WTC11 (cell line): ENCODE measurements at regions not wholly inside any gene's neighbourhood (a gene's known extent, or its start where the extent isn't known, plus 50 kb on each side); places are given as distances from the start of the nearest gene placed in this dataset.

Experiments
- ATAC-seq: fragments of 200-7000 bp; cut with Tn5 transposase; 2 replicates; pipeline ENCODE4 v1.10.0; 2021; ENCODE audit warnings: mild to moderate bottlenecking, moderate library complexity
- CTCF ChIA-PET: fragments of 300-600 bp; sonication (Branson Sonifier 250); formaldehyde crosslinking; loops from one replicate; lab custom pipeline; 2021; ENCODE audit warnings: antibody characterized with exemption; lab: Charles Lee
- POLR2A ChIA-PET: fragments of 350-600 bp; sonication (Branson Sonifier 250); formaldehyde crosslinking; loops from one replicate; lab custom pipeline; 2021; ENCODE audit warnings: antibody characterized with exemption; lab: Charles Lee
- DNase-seq: peaks from one replicate; pipeline ENCODE4 v3.0.0; 2021; ENCODE audit warnings: low spot score
- H3K27ac Mint-ChIP-seq: 2 replicates; pipeline ENCODE4 v1.8.0; 2021; ENCODE audit warnings: mixed read lengths
- H3K27me3 Mint-ChIP-seq: 2 replicates; pipeline ENCODE4 v1.8.0; 2021; ENCODE audit warnings: low read depth, mild to moderate bottlenecking, moderate library complexity, mixed read lengths
- H3K36me3 Mint-ChIP-seq: 2 replicates; pipeline ENCODE4 v1.8.0; 2021; ENCODE audit warnings: mixed read lengths
- H3K4me1 Mint-ChIP-seq: 2 replicates; pipeline ENCODE4 v1.8.0; 2022; ENCODE audit warnings: mixed read lengths
- H3K4me3 Mint-ChIP-seq: 2 replicates; pipeline ENCODE4 v1.8.0; 2021; ENCODE audit warnings: mild to moderate bottlenecking, moderate library complexity, mixed read lengths
- H3K9me3 Mint-ChIP-seq: 2 replicates; pipeline ENCODE4 v1.8.0; 2021; ENCODE audit warnings: mixed read lengths
- ETV6 ChIP-seq: sonication (generic); formaldehyde crosslinking; IDR thresholded peaks from 2 replicates; pipeline ENCODE4 v1.8.1; 2022; ENCODE audit warnings: mild to moderate bottlenecking, missing genetic modification reagents
- GRHL2 ChIP-seq: fragments of 250-450 bp; sonication (Bioruptor Pico); IDR thresholded peaks from 2 replicates; pipeline ENCODE4 v1.8.0; 2022; ENCODE audit warnings: mild to moderate bottlenecking, moderate library complexity; ENCODE audit not compliant: insufficient replicate concordance, severe bottlenecking
- GTF2I ChIP-seq: fragments of 250-450 bp; sonication (Bioruptor Pico); conservative IDR thresholded peaks from 2 replicates; pipeline ENCODE4 v1.4.0; 2021; ENCODE audit warnings: mild to moderate bottlenecking
- JUN ChIP-seq: sonication (generic); formaldehyde crosslinking; IDR thresholded peaks from 2 replicates; pipeline ENCODE4 v1.8.0; 2023; ENCODE audit warnings: mild to moderate bottlenecking, missing genetic modification reagents
- NFATC4 ChIP-seq: fragments of 250-450 bp; sonication (Bioruptor Pico); IDR thresholded peaks from 2 replicates; pipeline ENCODE4 v1.9.0; 2021; ENCODE audit warnings: mild to moderate bottlenecking
- SMAD3 ChIP-seq: sonication (generic); formaldehyde crosslinking; IDR thresholded peaks from 2 replicates; pipeline ENCODE4 v1.8.0; 2022; ENCODE audit warnings: missing genetic modification reagents, mild to moderate bottlenecking, borderline replicate concordance
- SOX15 ChIP-seq: fragments of 250-450 bp; sonication (Bioruptor Pico); IDR thresholded peaks from 2 replicates; pipeline ENCODE4 v1.9.0; 2021; ENCODE audit warnings: mild to moderate bottlenecking
- SP1 ChIP-seq: sonication (generic); formaldehyde crosslinking; conservative IDR thresholded peaks from 2 replicates; pipeline ENCODE4 v1.8.1; 2022; ENCODE audit warnings: missing genetic modification reagents
- TEAD4 ChIP-seq: sonication (generic); formaldehyde crosslinking; IDR thresholded peaks from 2 replicates; pipeline ENCODE4 v1.8.0; 2022; ENCODE audit warnings: mild to moderate bottlenecking, missing genetic modification reagents
- TP53 ChIP-seq: sonication (generic); formaldehyde crosslinking; IDR thresholded peaks from 2 replicates; pipeline ENCODE4 v1.8.1; 2023; ENCODE audit warnings: mild to moderate bottlenecking, missing genetic modification reagents
- TF ChIP-seq, protein P1 (sequence below): sonication (generic); formaldehyde crosslinking; IDR thresholded peaks from 2 replicates; pipeline ENCODE4 v1.8.0; 2023; ENCODE audit warnings: missing genetic modification reagents, mild to moderate bottlenecking, borderline replicate concordance
- TF ChIP-seq, protein P2 (sequence below): fragments of 250-450 bp; sonication (Bioruptor Pico); IDR thresholded peaks from 2 replicates; pipeline ENCODE4 v1.9.0; 2021; ENCODE audit warnings: mild to moderate bottlenecking, borderline replicate concordance
- TF ChIP-seq, protein P3 (sequence below): sonication (generic); formaldehyde crosslinking; IDR thresholded peaks from 2 replicates; pipeline ENCODE4 v1.8.0; 2022; ENCODE audit warnings: mild to moderate bottlenecking, missing genetic modification reagents
- TF ChIP-seq, protein P4 (sequence below): fragments of 250-450 bp; sonication (Bioruptor Pico); IDR thresholded peaks from 2 replicates; pipeline ENCODE4 v1.9.0; 2021; ENCODE audit warnings: mild to moderate bottlenecking
- TF ChIP-seq, protein P5 (sequence below): sonication (generic); formaldehyde crosslinking; IDR thresholded peaks from 2 replicates; pipeline ENCODE4 v1.8.1; 2023; ENCODE audit warnings: mild to moderate bottlenecking, missing genetic modification reagents, moderate library complexity
- TF ChIP-seq, protein P6 (sequence below): fragments of 250-450 bp; sonication (Bioruptor Pico); IDR thresholded peaks from 2 replicates; pipeline ENCODE4 v1.9.0; 2021; ENCODE audit warnings: moderate library complexity, mild to moderate bottlenecking, inconsistent platforms, borderline replicate concordance
- TF ChIP-seq, protein P7 (sequence below): sonication (generic); formaldehyde crosslinking; IDR thresholded peaks from 2 replicates; pipeline ENCODE4 v1.8.1; 2022; ENCODE audit warnings: missing genetic modification reagents, borderline replicate concordance
- TF ChIP-seq, protein P8 (sequence below): sonication (generic); formaldehyde crosslinking; IDR thresholded peaks from 2 replicates; pipeline ENCODE4 v1.8.1; 2022; ENCODE audit warnings: mild to moderate bottlenecking, missing genetic modification reagents, moderate library complexity, borderline replicate concordance
- TF ChIP-seq, protein P9 (sequence below): sonication (generic); formaldehyde crosslinking; IDR thresholded peaks from 2 replicates; pipeline ENCODE4 v1.8.1; 2022; ENCODE audit warnings: low read depth, missing genetic modification reagents, borderline replicate concordance

DNA sequence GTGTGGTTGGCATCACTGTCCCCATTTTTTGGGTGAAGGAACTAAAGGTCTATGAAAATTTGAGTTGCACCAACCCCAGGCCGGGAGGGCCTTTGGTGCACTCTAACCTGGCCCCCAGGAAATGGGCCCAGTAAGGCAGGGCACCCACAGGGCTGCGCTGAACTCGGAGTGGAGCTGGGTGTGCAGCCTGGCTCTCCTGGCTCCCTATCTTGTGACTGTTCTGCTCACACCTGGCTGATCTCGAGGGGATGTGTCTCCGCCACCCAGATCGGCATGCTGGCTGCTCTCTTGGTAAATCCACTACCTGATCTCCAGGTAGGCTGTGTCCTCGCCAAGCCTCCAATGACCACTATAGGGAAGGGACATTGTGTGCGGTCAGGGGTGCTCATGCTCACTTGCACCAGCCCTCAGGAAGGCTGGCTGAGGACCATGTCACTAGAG is 259.8 kb downstream of the NSG2 start:
- no peaks in the 10 kb centered on the region for H3K27me3 Mint-ChIP-seq

More for the DNA sequence above, 259.8 kb downstream of the NSG2 start:
- H3K36me3 Mint-ChIP-seq = no peaks in the 10 kb centered on the region
- no peak overlapping the region for H3K4me3 Mint-ChIP-seq
- POLR2A ChIA-PET = no interaction called here
- H3K4me1 Mint-ChIP-seq = peaks cover 20% of the 10 kb centered on the region
- no peak for ATAC-seq
- H3K27ac Mint-ChIP-seq = no peak overlapping the region
- no peak for DNase-seq
- no peaks in the 10 kb centered on the region for H3K9me3 Mint-ChIP-seq
- CTCF ChIA-PET = interaction anchor here (0.6 to 2.7 kb wide), 2 partner anchors 121 to 260 kb away, joined by 3 to 10 read pairs; partner anchors contain the start of gene NSG2
- TF ChIP-seq, protein P1, sequence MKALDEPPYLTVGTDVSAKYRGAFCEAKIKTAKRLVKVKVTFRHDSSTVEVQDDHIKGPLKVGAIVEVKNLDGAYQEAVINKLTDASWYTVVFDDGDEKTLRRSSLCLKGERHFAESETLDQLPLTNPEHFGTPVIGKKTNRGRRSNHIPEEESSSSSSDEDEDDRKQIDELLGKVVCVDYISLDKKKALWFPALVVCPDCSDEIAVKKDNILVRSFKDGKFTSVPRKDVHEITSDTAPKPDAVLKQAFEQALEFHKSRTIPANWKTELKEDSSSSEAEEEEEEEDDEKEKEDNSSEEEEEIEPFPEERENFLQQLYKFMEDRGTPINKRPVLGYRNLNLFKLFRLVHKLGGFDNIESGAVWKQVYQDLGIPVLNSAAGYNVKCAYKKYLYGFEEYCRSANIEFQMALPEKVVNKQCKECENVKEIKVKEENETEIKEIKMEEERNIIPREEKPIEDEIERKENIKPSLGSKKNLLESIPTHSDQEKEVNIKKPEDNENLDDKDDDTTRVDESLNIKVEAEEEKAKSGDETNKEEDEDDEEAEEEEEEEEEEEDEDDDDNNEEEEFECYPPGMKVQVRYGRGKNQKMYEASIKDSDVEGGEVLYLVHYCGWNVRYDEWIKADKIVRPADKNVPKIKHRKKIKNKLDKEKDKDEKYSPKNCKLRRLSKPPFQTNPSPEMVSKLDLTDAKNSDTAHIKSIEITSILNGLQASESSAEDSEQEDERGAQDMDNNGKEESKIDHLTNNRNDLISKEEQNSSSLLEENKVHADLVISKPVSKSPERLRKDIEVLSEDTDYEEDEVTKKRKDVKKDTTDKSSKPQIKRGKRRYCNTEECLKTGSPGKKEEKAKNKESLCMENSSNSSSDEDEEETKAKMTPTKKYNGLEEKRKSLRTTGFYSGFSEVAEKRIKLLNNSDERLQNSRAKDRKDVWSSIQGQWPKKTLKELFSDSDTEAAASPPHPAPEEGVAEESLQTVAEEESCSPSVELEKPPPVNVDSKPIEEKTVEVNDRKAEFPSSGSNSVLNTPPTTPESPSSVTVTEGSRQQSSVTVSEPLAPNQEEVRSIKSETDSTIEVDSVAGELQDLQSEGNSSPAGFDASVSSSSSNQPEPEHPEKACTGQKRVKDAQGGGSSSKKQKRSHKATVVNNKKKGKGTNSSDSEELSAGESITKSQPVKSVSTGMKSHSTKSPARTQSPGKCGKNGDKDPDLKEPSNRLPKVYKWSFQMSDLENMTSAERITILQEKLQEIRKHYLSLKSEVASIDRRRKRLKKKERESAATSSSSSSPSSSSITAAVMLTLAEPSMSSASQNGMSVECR = no peak
- TF ChIP-seq NFATC4 (no peak), TEAD4 (CRISPR knock-in tag) (no peak), GRHL2 (CRISPR knock-in tag) (no peak), GTF2I (no peak), TP53 (no peak), ETV6 (no peak), JUN (CRISPR knock-in tag) (no peak), SP1 (CRISPR knock-in tag) (no peak), SMAD3 (CRISPR knock-in tag) (no peak), SOX15 (CRISPR knock-in tag) (no peak)
- TF ChIP-seq, protein P2, sequence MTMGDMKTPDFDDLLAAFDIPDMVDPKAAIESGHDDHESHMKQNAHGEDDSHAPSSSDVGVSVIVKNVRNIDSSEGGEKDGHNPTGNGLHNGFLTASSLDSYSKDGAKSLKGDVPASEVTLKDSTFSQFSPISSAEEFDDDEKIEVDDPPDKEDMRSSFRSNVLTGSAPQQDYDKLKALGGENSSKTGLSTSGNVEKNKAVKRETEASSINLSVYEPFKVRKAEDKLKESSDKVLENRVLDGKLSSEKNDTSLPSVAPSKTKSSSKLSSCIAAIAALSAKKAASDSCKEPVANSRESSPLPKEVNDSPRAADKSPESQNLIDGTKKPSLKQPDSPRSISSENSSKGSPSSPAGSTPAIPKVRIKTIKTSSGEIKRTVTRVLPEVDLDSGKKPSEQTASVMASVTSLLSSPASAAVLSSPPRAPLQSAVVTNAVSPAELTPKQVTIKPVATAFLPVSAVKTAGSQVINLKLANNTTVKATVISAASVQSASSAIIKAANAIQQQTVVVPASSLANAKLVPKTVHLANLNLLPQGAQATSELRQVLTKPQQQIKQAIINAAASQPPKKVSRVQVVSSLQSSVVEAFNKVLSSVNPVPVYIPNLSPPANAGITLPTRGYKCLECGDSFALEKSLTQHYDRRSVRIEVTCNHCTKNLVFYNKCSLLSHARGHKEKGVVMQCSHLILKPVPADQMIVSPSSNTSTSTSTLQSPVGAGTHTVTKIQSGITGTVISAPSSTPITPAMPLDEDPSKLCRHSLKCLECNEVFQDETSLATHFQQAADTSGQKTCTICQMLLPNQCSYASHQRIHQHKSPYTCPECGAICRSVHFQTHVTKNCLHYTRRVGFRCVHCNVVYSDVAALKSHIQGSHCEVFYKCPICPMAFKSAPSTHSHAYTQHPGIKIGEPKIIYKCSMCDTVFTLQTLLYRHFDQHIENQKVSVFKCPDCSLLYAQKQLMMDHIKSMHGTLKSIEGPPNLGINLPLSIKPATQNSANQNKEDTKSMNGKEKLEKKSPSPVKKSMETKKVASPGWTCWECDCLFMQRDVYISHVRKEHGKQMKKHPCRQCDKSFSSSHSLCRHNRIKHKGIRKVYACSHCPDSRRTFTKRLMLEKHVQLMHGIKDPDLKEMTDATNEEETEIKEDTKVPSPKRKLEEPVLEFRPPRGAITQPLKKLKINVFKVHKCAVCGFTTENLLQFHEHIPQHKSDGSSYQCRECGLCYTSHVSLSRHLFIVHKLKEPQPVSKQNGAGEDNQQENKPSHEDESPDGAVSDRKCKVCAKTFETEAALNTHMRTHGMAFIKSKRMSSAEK (CRISPR knock-in tag) = no peak
- TF ChIP-seq, protein P3, sequence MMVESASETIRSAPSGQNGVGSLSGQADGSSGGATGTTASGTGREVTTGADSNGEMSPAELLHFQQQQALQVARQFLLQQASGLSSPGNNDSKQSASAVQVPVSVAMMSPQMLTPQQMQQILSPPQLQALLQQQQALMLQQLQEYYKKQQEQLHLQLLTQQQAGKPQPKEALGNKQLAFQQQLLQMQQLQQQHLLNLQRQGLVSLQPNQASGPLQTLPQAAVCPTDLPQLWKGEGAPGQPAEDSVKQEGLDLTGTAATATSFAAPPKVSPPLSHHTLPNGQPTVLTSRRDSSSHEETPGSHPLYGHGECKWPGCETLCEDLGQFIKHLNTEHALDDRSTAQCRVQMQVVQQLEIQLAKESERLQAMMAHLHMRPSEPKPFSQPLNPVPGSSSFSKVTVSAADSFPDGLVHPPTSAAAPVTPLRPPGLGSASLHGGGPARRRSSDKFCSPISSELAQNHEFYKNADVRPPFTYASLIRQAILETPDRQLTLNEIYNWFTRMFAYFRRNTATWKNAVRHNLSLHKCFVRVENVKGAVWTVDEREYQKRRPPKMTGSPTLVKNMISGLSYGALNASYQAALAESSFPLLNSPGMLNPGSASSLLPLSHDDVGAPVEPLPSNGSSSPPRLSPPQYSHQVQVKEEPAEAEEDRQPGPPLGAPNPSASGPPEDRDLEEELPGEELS (CRISPR knock-in tag) = no peak
- TF ChIP-seq, protein P4, sequence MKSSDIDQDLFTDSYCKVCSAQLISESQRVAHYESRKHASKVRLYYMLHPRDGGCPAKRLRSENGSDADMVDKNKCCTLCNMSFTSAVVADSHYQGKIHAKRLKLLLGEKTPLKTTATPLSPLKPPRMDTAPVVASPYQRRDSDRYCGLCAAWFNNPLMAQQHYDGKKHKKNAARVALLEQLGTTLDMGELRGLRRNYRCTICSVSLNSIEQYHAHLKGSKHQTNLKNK (CRISPR knock-in tag) = no peak
- TF ChIP-seq, protein P5, sequence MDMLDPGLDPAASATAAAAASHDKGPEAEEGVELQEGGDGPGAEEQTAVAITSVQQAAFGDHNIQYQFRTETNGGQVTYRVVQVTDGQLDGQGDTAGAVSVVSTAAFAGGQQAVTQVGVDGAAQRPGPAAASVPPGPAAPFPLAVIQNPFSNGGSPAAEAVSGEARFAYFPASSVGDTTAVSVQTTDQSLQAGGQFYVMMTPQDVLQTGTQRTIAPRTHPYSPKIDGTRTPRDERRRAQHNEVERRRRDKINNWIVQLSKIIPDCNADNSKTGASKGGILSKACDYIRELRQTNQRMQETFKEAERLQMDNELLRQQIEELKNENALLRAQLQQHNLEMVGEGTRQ (CRISPR knock-in tag) = no peak
- TF ChIP-seq, protein P6, sequence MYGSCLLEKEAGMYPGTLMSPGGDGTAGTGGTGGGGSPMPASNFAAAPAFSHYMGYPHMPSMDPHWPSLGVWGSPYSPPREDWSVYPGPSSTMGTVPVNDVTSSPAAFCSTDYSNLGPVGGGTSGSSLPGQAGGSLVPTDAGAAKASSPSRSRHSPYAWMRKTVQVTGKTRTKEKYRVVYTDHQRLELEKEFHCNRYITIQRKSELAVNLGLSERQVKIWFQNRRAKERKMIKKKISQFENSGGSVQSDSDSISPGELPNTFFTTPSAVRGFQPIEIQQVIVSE (CRISPR knock-in tag) = no peak
- TF ChIP-seq, protein P7, sequence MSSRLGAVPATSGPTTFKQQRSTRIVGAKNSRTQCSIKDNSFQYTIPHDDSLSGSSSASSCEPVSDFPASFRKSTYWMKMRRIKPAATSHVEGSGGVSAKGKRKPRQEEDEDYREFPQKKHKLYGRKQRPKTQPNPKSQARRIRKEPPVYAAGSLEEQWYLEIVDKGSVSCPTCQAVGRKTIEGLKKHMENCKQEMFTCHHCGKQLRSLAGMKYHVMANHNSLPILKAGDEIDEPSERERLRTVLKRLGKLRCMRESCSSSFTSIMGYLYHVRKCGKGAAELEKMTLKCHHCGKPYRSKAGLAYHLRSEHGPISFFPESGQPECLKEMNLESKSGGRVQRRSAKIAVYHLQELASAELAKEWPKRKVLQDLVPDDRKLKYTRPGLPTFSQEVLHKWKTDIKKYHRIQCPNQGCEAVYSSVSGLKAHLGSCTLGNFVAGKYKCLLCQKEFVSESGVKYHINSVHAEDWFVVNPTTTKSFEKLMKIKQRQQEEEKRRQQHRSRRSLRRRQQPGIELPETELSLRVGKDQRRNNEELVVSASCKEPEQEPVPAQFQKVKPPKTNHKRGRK = no peak
- TF ChIP-seq, protein P8, sequence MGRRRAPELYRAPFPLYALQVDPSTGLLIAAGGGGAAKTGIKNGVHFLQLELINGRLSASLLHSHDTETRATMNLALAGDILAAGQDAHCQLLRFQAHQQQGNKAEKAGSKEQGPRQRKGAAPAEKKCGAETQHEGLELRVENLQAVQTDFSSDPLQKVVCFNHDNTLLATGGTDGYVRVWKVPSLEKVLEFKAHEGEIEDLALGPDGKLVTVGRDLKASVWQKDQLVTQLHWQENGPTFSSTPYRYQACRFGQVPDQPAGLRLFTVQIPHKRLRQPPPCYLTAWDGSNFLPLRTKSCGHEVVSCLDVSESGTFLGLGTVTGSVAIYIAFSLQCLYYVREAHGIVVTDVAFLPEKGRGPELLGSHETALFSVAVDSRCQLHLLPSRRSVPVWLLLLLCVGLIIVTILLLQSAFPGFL (CRISPR knock-in tag) = no peak
- TF ChIP-seq, protein P9, sequence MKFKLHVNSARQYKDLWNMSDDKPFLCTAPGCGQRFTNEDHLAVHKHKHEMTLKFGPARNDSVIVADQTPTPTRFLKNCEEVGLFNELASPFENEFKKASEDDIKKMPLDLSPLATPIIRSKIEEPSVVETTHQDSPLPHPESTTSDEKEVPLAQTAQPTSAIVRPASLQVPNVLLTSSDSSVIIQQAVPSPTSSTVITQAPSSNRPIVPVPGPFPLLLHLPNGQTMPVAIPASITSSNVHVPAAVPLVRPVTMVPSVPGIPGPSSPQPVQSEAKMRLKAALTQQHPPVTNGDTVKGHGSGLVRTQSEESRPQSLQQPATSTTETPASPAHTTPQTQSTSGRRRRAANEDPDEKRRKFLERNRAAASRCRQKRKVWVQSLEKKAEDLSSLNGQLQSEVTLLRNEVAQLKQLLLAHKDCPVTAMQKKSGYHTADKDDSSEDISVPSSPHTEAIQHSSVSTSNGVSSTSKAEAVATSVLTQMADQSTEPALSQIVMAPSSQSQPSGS (CRISPR knock-in tag) = no peak
